GM12872 (cell line): ENCODE measurements at regions not wholly inside any gene's neighbourhood (a gene's known extent, or its start where the extent isn't known, plus 50 kb on each side); places are given as distances from the start of the nearest gene placed in this dataset.

Experiments
- CTCF ChIP-seq: IDR thresholded peaks from 3 replicates; pipeline ENCODE4 v1.5.1; 2011; ENCODE audit warnings: low read depth, mild to moderate bottlenecking, low read length, moderate library complexity; ENCODE audit not compliant: insufficient read depth

GRCh38 chr5:96142184-96142781 lies 180.6 kb upstream of the ELL2 start:
- no peak for TF ChIP-seq CTCF

- no peak for TF ChIP-seq CTCF
Observed at GRCh38 chr5:96141749-96142148, 180.1 kb upstream of the ELL2 start.

GRCh38 chr5:96140496-96140895 lies 178.8 kb upstream of the ELL2 start:
- no peak for TF ChIP-seq CTCF

GRCh38 chr5:96140084-96140483 lies 178.4 kb upstream of the ELL2 start:
- no peak for TF ChIP-seq CTCF

- no peak for TF ChIP-seq CTCF
Observed at GRCh38 chr5:96134886-96135285, 173.2 kb upstream of the ELL2 start.

GRCh38 chr5:96133341-96134079 lies 171.9 kb upstream of the ELL2 start:
- TF ChIP-seq CTCF, result no peak

GRCh38 chr5:96129276-96129675 lies 167.6 kb upstream of the ELL2 start:
- TF ChIP-seq CTCF, result no peak
